HFFc6 (cell line): ENCODE measurements at regions not wholly inside any gene's neighbourhood (a gene's known extent, or its start where the extent isn't known, plus 50 kb on each side); places are given as distances from the start of the nearest gene placed in this dataset.
A peak's percentile ranks its signal among the peaks of the same experiment; 100 is the strongest.

Experiments
- DNase-seq: peaks from one replicate; pipeline ENCODE4 v3.0.0-alpha.2; 2018
- H3K27ac Mint-ChIP-seq: 2 replicates; pipeline ENCODE4 v1.8.0; 2020; ENCODE audit warnings: mild to moderate bottlenecking, mixed read lengths
- H3K27me3 Mint-ChIP-seq: 2 replicates; pipeline ENCODE4 v1.8.0; 2021; ENCODE audit warnings: mild to moderate bottlenecking, moderate library complexity, mixed read lengths; ENCODE audit not compliant: insufficient read depth
- H3K36me3 Mint-ChIP-seq: 2 replicates; pipeline ENCODE4 v1.8.0; 2021; ENCODE audit warnings: low read depth, mixed read lengths
- H3K4me1 Mint-ChIP-seq: 2 replicates; pipeline ENCODE4 v1.8.0; 2020; ENCODE audit warnings: low read depth, mixed read lengths
- H3K4me3 Mint-ChIP-seq: 2 replicates; pipeline ENCODE4 v1.8.0; 2020; ENCODE audit warnings: mild to moderate bottlenecking, moderate library complexity, mixed read lengths
- H3K9me3 Mint-ChIP-seq: 2 replicates; pipeline ENCODE4 v1.8.0; 2020; ENCODE audit warnings: mild to moderate bottlenecking, mixed read lengths
- TF ChIP-seq, protein P1 (sequence below): fragments of 200-600 bp; sonication (generic); IDR thresholded peaks from 2 replicates; pipeline ENCODE4 v1.5.0; 2021; ENCODE audit warnings: antibody characterized with exemption, mild to moderate bottlenecking

DNA sequence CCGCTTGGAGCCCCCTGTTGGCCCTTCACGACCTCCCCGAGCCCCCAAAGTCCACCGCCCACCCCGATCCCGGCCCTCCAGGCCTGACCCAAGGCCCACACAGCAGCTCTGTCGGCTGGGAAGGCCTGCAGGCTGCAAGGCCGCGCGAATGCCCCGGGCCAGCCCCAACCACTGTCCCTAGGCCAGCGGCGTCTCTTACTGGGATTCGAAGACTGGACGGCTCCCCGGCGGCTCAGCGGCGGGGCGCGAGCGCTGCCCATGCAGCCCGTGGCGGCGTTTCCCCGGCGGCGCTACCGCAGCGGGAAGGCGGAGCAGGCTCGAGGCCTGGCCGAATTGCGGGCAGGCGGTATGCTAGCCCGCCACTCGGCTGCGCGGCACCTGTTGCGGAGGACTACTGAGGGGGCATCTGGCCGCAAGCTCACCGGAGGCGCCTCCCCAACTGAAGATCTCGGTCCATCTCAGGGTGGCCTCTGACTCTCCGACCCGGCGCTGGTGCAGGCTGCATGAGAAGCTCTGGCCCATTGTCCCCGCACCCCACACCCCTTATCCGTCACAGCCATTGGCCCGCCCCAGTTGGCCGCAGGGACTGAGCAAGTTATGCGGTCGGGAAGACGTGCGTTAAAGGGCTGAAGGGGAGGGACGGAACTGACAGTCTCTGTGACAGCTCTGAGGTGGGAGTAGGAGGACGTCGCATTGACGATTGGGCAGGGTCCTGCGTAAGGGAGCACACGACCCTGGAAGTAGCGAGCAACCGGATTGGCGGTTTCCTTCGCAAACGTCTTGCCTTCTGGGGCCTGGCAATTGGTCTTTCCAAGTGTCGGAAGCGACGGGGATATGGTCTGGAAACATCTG is 303.5 kb upstream of the HSFY2 start:
- Mint-ChIP-seq H3K4me3 (peak overlapping the region; percentile 90), H3K4me1 (peaks cover 17% of the 10 kb centered on the region), H3K9me3 (no peaks in the 10 kb centered on the region), H3K36me3 (no peaks in the 10 kb centered on the region), H3K27me3 (no peaks in the 10 kb centered on the region; the same call in 1 of the 2 replicates), H3K27ac (peak overlapping the region; percentile 71)
- TF ChIP-seq, protein P1, sequence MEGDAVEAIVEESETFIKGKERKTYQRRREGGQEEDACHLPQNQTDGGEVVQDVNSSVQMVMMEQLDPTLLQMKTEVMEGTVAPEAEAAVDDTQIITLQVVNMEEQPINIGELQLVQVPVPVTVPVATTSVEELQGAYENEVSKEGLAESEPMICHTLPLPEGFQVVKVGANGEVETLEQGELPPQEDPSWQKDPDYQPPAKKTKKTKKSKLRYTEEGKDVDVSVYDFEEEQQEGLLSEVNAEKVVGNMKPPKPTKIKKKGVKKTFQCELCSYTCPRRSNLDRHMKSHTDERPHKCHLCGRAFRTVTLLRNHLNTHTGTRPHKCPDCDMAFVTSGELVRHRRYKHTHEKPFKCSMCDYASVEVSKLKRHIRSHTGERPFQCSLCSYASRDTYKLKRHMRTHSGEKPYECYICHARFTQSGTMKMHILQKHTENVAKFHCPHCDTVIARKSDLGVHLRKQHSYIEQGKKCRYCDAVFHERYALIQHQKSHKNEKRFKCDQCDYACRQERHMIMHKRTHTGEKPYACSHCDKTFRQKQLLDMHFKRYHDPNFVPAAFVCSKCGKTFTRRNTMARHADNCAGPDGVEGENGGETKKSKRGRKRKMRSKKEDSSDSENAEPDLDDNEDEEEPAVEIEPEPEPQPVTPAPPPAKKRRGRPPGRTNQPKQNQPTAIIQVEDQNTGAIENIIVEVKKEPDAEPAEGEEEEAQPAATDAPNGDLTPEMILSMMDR: no peak
- peak; percentile 13 for DNase-seq

DNA sequence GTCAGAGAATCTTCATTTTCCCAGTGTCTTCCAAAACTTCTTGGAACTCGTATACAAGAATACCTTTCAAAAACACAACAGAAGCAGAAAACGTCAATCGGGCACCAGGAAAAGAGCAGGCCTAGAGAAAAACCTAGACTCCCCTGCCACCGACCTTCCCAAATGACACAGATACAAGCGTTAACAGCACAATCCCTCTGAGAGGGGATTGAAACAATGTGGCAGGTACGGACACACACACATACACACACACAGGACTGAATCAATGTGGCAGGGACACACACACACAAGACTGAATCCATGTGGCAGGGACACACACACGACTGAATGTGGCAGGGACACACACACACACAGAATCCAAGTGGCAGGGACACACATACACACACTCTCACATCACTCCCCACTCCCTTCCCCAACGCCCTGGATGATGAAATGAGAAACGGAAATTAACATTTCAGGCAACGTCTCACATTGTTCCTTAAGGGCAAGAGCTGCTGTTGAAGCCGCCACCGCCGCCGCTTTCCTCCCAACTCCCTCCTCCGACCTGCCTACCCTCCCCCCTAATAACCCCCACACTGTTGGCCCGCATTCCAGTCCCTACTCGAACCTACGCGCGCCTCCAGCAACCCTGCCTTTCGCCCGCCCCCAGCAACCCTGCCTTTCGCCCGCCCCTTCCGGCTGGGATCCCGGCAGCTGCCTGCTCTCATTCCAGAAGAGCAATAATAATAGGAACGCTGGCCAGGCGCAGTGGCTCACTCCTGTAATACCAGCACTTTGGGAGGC is 302.1 kb upstream of the HSFY2 start:
- peak overlapping the region; percentile 90 for H3K4me3 Mint-ChIP-seq
- DNase-seq: peak; percentile 60

DNA sequence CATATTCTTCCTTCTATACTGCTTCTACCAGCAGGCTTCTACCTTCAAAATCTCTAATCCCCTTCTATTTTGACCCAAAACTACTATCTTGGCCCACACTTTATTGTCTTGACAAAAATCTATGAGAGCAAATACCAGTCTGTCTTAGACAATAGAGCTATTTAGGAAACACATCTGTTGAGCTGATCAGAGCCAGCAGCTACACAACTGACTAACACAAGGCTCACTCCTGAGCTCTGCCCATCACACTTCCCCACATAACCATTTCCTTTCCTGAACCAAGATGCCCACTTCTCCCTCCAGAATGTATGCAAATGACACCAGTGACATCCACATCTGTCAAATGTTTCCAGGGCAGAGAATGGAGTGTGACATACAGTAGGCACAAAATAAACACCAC is 293.9 kb upstream of the HSFY2 start:
- Mint-ChIP-seq H3K9me3 (no peaks in the 10 kb centered on the region), H3K27ac (no peak overlapping the region), H3K4me1 (peaks cover 29% of the 10 kb centered on the region), H3K36me3 (no peaks in the 10 kb centered on the region), H3K27me3 (no peaks in the 10 kb centered on the region), H3K4me3 (no peak overlapping the region)
- DNase-seq: no peak
- TF ChIP-seq, protein P1: no peak

More for the DNA sequence above, 302.1 kb upstream of the HSFY2 start:
- TF ChIP-seq, protein P1: no peak
- peaks cover 17% of the 10 kb centered on the region for H3K4me1 Mint-ChIP-seq
- H3K36me3 Mint-ChIP-seq: no peaks in the 10 kb centered on the region
- H3K27me3 Mint-ChIP-seq: no peaks in the 10 kb centered on the region; the same call in 1 of the 2 replicates
- no peaks in the 10 kb centered on the region for H3K9me3 Mint-ChIP-seq
- peak overlapping the region; percentile 86 for H3K27ac Mint-ChIP-seq

DNA sequence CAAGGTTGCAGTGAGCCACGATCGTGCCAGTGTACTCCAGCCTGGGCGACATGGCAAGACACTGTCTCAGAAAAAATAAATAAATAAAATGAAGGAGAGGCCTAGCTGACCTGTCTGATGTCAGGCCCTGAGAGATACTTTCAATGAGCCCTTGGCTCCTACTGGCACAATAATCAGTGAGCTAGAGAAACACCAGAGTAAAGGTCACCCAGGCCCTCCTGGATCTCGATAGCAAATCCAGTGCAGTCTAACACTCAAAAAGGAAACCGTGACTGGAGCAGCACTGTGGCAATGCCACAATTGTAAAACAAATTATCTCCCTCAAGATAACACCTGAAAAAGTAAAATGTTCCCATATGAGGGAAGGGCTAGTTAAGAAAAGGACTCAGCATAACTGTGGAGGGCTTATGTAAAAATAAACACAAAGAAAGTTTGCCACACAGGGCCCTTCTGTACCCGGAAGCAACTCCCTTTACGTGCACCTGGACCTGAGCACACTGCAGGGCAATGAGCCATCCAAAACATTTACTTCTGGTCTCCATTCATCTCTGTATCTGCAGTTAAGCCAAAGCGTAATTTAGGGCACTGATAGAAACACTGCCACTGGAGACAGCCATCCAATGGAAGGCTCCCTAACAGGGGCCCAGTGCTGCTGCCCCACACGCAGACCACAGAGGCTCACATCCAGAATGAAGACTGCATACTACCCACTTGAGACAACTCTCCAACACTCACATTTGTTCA is 293.1 kb upstream of the HSFY2 start:
- Mint-ChIP-seq H3K9me3 (no peaks in the 10 kb centered on the region), H3K4me3 (no peak overlapping the region), H3K36me3 (no peaks in the 10 kb centered on the region), H3K27ac (no peak overlapping the region), H3K4me1 (peaks cover 29% of the 10 kb centered on the region), H3K27me3 (no peaks in the 10 kb centered on the region)
- TF ChIP-seq, protein P1: no peak
- no peak for DNase-seq

DNA sequence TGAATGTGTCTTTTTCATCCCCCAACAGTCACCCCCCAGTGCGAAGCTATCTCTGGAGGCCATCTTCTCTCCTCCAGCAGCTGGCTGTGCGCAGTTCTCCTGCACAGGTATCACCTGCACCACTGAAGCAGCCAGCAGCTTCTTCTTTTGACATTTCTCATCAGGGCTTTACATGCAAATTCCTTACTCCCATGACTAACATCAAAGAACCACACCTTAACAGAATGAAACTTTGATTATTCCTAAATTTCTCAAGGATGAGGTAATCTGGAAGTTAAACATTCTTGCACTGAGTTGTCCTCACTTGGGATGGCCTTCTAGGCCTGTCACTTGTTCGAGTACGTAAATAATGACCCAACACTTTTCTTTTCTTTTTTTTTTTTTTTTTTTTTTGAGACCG is 291.6 kb upstream of the HSFY2 start:
- H3K27ac Mint-ChIP-seq: no peak overlapping the region
- peaks cover 29% of the 10 kb centered on the region for H3K4me1 Mint-ChIP-seq
- no peak overlapping the region for H3K4me3 Mint-ChIP-seq
- no peaks in the 10 kb centered on the region for H3K36me3 Mint-ChIP-seq
- no peaks in the 10 kb centered on the region for H3K27me3 Mint-ChIP-seq
- no peaks in the 10 kb centered on the region for H3K9me3 Mint-ChIP-seq
- TF ChIP-seq, protein P1: no peak
- DNase-seq: no peak
